Cardiac septum (tissue), 1 donor: ENCODE measurements at regions not wholly inside any gene's neighbourhood (a gene's known extent, or its start where the extent isn't known, plus 50 kb on each side); places are given as distances from the start of the nearest gene placed in this dataset.

Source experiments
- DNase-seq: peaks from one replicate; pipeline ENCODE4 v3.0.0-alpha.2; 2020; ENCODE audit warnings: low spot score
- intact Hi-C: fragments of 100-400 bp; cut with DNase I; formaldehyde crosslinking; loops from one replicate; pipeline ENCODE4 v1.14.0; 2022
- donor health status: DM: no; HTN: no; CAD: no.

GRCh38 chr16:64171632-64172031 is 950.2 kb downstream of the CDH11 start:
- no peak for DNase-seq
- intact Hi-C loops: no loop called here

DNA sequence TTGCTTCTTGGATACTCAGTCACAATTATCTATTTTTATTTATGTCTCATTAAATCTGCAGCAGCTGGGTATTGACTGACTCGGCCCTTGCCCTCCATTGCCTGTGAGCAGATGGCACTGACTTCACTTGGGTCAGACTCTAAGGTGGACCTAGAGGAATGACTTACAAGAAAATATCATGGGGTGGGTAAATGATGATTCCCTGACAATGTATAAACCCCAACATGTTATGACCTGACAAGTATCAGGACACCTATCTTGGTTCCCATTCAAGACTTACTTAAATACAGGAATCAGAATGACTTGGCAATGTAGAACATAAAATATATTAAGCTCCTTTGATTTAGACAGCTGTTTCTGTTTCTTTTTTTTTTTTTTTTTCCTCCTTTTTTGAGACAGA is 953.5 kb downstream of the CDH11 start:
- no peak for DNase-seq
- intact Hi-C loops: no loop called here

GRCh38 chr16:64167936-64168335 is 953.9 kb downstream of the CDH11 start:
- intact Hi-C loops: no loop called here
- no peak for DNase-seq

DNA sequence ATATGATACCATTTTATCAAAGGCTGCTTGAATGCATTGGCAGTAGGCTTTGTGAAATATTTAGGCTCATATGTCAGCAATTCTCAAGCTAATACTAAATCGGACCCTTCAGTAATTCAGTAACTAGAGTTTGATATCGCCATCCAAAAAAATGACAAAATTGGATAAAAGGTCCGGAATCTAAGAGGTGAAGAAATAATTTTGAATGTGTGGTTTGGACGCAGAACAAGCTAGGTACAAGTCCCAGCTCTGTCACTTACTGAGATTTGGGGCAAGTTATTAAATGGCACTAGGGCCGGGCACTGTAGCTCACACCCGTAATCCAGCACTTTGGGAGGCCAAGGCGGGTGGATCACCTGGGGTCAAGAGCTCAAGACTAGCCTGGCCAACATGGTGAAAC is 956.5 kb downstream of the CDH11 start:
- intact Hi-C loops: no loop called here
- no peak for DNase-seq

- DNase-seq: no peak
- intact Hi-C loops: no loop called here
Measured at GRCh38 chr16:64162613-64163375, 959.1 kb downstream of the CDH11 start.

DNA sequence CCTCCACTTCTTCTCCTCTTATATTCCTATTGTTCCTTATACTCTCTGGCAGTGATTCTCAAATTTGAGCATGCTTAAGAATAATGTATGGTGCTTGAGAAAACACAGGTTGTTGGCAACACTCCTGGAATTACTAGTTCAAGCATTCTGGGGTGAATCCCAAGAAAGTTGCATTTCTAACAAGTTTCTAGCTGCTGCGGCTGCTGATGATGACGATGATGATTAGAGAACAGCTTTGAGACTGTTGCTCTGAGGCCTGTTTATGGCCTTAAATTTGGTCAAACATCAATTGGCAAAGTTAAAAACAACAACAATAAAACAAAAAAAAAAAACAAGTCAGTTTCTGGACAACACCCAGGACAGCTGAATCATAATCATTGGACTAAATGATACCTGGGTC is 961.9 kb downstream of the CDH11 start:
- DNase-seq: no peak
- intact Hi-C loops: no loop called here

- intact Hi-C loops: no loop called here
- no peak for DNase-seq
Measured at GRCh38 chr16:64158941-64159588, 962.8 kb downstream of the CDH11 start.

DNA sequence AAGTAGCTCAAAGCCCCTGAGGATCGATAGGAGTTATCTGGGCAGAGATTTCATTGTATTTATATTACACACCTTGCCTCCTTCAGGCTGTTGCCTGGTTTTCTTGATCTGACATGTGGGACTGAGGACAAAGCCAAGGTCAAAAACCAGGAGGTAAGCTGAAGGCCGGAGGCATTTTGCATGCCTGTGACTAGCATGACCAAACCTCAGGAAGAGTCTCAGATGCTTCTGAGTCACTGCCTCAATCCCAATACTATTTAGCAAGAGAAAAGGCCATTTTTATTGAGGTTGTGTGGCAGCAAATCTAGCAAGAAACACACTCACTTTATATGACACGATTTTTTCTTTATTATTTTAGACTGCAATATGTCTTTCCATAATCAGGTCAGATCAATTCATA is 968.1 kb downstream of the CDH11 start:
- intact Hi-C loops: no loop called here
- DNase-seq: no peak

GRCh38 chr16:64151990-64152767 is 969.7 kb downstream of the CDH11 start:
- intact Hi-C loops: no loop called here
- DNase-seq: no peak

- intact Hi-C loops: no loop called here
- DNase-seq: no peak
Measured at GRCh38 chr16:64150193-64150592, 971.7 kb downstream of the CDH11 start.

DNA sequence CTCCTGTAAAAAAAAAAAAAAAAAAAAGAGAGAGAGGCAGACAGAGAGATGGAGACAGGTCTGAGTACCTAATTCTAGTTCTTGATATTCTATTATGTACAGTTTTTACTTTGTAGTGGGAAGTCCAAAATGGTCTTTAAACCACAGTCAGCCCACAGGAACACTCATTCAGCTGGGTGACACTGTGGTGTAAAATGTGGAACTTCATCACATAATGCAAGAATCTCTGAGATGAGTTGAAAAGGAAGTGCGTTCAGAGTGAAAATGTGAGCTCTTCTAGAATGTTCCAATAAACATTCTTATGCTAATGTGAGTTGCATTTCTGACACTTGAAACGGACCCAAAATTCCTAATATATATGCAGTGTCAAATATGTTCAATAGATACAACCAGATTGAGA is 972.1 kb downstream of the CDH11 start:
- intact Hi-C loops: no loop called here
- no peak for DNase-seq

DNA sequence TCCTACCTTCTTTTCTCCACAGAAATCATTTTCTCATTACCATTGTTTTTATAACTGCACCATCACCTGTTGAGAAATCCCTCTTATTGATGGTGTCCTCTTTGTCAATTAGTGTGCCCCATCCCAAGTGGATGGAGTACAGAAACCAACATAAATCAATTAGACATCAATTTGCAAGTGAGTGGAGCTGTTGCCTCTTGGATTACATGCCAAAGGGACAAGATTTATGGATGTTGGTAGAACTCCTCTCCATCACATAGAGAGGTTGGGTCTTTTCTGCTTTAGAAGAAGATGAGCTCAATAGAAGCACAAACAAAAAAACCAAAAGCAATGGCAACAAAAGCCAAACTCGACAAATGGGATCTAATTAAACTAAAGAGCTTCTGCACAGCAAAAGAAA is 973.5 kb downstream of the CDH11 start:
- intact Hi-C loops: no loop called here
- no peak for DNase-seq

DNA sequence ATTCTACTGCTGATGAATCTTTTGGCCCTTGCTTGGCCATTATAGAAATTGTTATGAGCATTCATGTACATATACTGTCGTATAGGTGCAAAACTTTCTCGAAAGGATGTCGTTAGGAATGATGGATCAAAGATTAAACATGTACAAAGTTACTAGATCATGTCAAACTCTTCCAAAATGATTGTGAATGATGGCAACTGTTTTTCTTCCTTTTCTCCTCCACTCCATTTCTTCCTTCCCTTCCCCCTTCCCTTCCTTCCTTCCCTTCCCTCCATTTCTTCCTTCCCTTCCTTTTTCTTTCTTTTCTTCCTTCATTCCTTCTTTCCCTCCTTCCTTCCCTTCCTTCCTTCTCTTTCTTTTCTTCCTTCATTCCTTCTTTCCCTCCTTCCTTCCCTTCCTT is 973.9 kb downstream of the CDH11 start:
- intact Hi-C loops: no loop called here
- DNase-seq: no peak

DNA sequence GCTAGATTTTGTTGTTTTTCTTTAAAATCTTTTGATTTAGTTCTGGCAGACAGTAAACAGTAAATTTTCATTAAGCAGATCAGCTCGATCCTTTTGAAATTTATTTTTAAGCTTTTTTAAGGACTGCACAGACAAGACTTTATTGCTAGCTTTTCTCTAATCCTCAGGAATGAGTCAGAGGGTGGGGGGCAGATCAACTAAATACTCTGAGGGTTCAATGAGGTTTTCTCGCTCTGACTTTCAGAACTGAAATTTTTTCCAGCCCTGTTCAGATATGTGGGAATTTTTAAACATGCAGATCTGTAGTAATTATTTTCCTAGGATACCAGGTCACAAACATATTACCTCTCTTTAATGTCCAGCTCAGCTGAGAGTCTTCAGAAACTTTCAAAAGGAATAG is 977.2 kb downstream of the CDH11 start:
- DNase-seq: no peak
- intact Hi-C loops: no loop called here

DNA sequence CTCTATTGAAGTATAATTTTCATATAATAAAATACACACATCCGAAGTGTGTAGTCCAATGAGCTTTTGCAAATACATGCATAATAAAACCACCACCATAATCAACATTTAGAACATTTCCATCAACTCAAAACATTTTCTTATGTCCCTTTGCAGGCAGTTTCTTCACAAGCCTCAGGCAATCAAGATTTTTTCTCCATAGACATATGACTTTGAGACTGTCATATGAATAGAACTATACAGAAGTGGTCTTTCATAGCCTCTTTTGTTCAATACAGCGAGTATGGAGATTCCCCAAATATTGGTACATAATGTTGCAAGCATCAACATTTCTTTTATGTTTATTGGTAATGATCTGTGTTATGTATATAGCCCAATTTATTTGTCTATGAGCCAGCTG is 983.2 kb downstream of the CDH11 start:
- intact Hi-C loops: no loop called here
- no peak for DNase-seq

GRCh38 chr16:64138006-64138405 is 983.9 kb downstream of the CDH11 start:
- intact Hi-C loops: no loop called here

GRCh38 chr16:64136743-64137142 is 985.1 kb downstream of the CDH11 start:
- intact Hi-C loops: no loop called here

More at GRCh38 chr16:64138006-64138405, 983.9 kb downstream of the CDH11 start:
- DNase-seq: no peak

DNA sequence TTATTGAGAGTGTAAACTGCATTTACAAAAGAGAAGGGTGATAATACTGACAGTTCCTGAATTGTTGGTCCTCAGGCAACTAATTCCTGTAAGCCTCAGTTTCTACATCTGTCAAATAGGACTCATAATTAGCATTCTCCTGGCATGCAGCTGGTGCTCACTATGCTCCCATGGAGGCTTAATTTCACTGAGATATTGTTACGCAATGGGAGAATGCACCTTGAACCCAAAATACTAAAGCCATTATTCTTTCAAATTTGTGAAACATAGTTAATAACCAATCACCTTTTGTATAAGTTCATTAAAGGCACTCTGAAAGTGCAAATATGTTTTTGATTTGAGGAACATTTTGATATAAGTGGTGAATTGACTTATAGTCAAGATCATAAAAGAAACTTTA is 985.5 kb downstream of the CDH11 start:
- intact Hi-C loops: no loop called here
- DNase-seq: no peak

More at GRCh38 chr16:64136743-64137142, 985.1 kb downstream of the CDH11 start:
- no peak for DNase-seq

- no peak for DNase-seq
Measured at GRCh38 chr16:64133366-64133765, 988.5 kb downstream of the CDH11 start.

DNA sequence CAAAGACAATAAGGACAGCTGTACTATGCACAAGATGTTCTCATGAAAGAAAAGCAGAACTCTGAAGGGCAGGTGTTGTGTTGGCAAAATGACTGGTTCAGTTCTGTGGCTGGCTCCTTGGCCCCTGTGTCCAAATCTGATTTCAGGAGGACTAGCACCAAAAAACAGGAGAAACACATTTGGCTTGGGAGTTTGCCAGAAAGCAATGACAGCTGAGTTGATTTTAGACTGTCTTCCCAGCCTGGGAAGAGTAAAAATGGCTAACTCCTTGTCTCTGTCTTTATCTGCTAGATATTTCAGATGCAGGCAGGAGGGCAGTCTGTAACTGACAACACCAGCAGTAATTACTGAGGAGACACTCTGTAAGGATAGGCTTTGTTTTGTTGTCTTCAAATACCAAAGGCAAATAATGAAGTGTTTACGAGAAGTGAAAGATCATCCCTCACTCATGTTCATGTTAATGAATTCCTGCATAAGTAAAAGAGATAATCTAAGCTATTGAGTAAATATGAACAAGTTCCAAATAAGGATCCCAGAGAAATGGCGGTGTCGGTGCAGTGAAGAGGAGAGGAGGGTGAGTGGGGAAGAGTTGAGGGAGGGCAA is 989.0 kb downstream of the CDH11 start:
- no peak for DNase-seq
- intact Hi-C loops: no loop called here

More at GRCh38 chr16:64133366-64133765, 988.5 kb downstream of the CDH11 start:
- intact Hi-C loops: no loop called here
